ENCODE measurements at regions not wholly inside any gene's neighbourhood (a gene's known extent, or its start where the extent isn't known, plus 50 kb on each side); places are given as distances from the start of the nearest gene placed in this dataset.
"Not testable (repeated sequence)": the region's sequence is repeated elsewhere in the genome, so short reads cannot be mapped to it uniquely, and the experiment has no call there.

DNA sequence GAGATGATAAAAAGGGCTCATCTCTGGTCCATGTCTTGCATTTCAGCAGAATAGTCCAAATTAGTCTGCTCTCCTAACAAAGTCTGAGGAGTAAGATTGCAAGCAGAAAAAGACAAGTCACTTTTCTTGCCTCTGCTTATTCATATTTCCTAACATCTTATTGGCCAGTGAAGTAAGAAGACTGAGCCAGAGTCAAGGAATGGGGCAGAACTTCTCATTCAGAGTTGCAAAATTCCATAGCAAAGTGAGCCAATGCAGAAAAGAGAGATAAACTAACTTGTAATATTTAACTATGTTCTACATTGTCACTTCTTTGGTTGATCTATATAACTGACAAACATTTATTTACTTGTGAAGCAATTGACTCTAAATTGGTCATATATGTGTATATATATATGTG is 2304.0 kb downstream of the ARAP2 start:
- no peak for DNase-seq

GRCh38 chr4:33941854-33942253 is 2302.5 kb downstream of the ARAP2 start:
- DNase-seq = no peak

DNA sequence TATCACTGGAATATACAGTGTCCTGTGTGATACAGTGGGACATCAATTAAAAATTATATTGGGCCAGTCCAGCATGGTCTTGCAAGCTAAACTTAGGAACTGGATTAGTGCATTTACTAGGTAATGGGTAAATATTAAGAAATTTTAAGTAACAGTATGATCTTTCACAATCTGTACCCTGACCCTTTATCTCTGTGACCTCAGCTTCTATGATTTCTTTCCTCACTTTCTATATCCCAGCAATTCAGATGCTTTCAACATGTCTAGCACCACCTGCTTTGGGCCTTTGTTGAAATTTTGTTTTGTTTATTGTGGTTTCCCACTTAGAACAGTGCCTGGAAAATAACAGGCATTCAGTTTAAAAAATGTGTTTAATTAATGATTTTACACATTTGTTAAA is 2295.4 kb downstream of the ARAP2 start:
- DNase-seq = no peak

- not testable (repeated sequence) for DNase-seq
Observed at GRCh38 chr4:33953848-33954247, 2290.5 kb downstream of the ARAP2 start.

DNA sequence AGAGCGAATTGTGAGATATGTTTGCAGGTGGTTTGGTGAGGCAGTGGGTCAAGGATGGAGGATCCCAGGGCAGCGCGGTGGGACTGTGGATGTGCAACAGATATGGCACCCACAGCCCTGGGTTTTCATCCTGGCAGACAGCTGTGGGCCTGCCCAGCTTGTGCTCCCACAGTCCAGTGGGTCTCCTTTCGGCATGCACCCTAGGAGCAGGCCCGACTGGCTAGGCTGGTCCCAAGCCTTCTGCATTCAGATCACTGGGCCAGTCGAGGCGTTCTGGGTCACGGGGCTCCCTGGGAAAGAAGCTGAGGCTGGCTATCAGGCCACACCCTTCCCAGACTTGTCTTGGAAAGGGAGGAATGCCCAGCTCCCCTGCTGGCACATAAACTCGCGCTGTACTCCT is 2289.6 kb downstream of the ARAP2 start:
- DNase-seq = no peak

GRCh38 chr4:33959519-33959918 is 2284.8 kb downstream of the ARAP2 start:
- DNase-seq = no peak

- DNase-seq = no peak
Observed at GRCh38 chr4:33961761-33962160, 2282.6 kb downstream of the ARAP2 start.

DNA sequence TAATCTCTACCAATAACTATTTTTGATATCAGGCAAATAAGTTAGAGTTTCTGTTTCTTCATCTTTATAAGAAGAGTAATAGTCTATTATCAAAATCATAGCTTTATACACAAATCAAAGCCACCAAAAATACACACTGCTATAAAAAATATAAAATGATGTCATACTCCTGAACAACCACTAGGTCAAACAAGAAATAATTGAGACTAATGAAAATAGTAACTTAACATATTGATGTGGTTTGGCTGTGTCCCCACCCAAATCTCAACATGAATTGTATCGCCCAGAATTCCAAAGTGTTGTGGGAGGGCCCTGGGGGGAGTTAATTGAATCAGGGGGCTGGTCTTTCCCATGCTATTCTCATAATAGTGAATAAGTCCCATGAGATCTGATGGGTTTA is 2277.5 kb downstream of the ARAP2 start:
- no peak for DNase-seq

DNA sequence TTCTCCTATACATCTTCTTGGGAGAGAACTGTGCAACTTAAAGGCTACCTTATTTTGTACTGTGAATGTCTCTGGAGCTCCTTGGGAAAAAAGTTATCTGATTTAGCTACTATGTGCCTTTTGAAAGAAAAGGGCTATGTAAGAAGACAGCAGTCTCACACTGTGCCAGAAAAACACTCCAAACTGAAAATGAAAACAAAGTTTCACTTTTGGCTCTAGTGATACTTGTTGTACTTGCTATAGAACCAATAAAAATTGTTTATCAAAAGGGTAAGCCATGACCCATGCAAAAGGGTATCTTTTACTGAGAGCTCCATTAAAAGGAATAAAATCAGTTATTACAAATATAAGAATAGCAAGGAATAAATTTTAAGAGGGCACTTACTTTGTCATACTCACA is 2270.0 kb downstream of the ARAP2 start:
- no peak for DNase-seq

GRCh38 chr4:33975995-33976394 is 2268.3 kb downstream of the ARAP2 start:
- no peak for DNase-seq

DNA sequence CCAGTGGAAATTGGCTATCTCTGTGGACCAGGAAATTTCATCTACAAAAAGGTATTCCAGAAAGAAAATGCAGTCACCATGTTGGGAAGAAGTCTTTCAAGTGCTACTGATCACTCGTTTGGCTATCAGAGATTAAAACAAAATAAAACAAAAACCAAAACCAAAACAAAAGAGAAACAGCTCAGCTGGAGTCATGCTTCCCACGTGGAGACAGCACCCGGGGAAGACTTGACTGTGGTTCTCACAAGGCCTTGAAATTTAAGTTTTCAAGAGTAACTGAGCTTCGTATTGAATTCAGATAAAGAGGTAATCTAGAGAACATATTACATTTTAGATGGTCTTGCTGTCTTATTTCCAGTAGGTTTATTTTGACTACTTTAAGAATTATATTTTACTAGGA is 2264.5 kb downstream of the ARAP2 start:
- DNase-seq = not testable (repeated sequence)

DNA sequence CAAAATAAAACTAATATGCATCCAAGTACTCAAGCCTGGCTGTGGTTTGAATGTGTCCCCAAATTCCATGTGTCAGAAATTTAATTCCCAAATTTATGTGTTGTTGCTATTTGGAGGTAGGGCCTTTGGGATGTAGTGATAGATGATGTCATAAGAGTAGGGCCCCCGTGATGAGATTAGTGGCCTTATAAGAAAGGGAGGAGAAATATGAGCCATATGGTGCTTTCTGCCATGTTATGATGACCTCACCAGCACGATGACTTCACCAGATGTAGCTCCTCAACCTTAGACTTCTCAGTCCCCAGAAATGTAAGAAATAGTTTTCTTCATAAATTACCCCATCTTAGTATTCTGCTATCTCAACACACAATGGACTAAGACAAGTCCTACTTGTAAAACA is 2264.0 kb downstream of the ARAP2 start:
- no peak for DNase-seq

DNA sequence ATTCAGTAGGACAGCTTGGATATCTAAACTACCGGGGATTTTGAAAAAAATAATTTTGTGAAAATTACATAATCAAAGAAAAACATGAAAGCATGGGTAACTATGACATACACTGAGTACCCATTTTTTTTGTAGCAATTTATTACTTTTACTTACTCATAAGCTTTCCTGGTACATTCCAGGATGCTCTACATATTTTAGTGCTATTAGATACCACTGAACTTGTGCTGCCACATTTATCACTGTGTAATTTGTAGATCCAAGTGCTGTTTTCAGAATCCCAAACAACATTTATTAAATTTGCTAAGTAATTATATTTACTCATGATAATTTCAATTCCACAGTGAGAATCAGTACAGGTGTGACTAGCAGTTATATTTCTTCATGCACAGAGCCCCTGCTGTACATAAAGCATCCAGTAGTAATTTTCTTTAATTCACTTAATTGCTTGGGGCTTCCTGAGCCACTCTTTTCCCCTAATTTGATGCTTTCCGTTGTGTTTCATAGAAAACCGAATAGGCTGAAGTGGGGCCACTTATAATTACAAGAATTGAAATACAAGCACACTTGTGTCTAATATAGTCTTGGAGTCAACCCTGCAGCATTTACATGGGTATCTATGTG is 2254.4 kb downstream of the ARAP2 start:
- DNase-seq = no peak

DNA sequence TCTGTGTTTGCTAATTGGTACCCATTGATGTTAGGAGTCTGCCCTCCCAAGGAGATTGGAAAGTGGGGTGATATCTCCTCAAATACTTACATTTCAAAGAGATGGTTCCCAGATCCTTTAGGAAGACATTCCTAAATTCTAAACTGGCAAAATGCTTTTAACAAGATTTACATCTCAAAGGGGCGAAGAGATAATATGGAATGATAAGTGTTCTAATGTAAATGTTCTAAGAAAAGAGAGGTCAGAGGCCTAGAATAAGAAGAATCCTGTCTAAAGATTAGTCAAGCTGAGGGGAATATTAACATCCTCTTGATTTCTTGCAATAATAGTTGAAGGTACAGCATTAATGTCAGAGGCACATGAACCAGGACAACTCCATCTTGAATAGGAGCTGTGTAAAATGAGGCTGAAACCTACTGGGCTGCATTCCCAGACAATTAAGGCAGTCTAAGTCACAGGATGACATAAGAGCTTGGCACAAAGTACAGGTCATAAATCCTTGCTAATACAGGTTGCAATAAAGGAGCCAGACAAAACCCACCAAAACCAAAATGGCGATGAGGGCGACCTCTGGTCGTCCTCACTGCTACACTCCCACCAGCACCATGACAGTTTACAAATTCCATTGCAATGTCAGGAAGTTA is 2248.1 kb downstream of the ARAP2 start:
- no peak for DNase-seq

DNA sequence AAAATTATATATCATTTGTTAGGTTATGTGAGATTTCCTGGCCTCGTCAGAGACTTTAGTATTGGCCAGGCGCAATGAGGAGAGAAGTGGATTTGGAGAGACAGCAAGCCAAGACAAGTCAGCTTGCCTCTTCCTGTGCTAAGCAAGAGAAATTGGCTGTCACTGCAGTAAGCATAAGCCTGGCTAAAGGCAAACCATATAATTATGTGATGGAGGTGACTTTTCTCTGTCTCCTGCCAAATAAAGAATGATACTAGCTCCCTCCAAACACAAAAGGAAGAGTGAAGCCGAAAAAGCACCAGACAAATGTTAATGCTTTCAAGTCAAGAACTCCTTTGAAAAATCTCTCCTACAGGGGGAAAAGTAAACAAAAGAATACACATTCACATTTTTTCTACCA is 2246.0 kb downstream of the ARAP2 start:
- no peak for DNase-seq

- no peak for DNase-seq
Observed at GRCh38 chr4:34000356-34000755, 2244.0 kb downstream of the ARAP2 start.

DNA sequence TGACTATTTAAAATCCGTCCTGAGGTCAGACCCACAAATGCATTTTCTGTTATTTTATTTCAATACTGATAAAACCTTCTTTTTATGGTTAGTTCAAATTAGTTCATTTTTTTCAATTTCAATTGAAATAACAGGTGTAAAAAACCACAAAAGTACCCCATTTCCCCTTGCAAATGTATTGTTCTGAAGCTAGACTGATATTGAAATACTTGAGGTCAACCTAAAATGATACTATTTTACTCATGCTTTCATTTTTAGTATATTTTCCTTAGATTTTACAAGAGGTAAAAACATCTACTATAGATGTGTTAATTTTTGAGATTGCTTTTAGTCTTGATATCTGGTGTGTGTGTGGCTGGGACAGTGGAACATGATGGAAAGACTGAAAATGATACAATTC is 2237.8 kb downstream of the ARAP2 start:
- not testable (repeated sequence) for DNase-seq

DNA sequence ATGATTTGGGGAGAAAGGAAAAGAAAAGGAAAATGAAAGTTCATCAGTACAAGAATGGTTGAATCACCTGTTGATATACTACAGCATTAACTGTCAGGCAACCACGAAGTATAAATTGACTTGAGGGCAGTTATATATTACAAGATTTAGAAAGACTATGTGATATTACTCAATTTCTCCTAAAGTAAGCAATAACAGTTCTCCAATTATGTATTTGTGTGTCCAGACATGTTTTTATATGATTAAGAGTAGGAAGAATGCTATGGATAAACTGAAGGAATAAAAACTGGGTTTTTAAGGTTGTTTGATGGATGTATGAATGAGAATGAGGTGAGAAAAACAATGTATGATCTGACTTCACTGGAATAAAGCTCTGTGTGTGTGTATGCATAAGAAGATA is 2234.4 kb downstream of the ARAP2 start:
- DNase-seq = no peak

DNA sequence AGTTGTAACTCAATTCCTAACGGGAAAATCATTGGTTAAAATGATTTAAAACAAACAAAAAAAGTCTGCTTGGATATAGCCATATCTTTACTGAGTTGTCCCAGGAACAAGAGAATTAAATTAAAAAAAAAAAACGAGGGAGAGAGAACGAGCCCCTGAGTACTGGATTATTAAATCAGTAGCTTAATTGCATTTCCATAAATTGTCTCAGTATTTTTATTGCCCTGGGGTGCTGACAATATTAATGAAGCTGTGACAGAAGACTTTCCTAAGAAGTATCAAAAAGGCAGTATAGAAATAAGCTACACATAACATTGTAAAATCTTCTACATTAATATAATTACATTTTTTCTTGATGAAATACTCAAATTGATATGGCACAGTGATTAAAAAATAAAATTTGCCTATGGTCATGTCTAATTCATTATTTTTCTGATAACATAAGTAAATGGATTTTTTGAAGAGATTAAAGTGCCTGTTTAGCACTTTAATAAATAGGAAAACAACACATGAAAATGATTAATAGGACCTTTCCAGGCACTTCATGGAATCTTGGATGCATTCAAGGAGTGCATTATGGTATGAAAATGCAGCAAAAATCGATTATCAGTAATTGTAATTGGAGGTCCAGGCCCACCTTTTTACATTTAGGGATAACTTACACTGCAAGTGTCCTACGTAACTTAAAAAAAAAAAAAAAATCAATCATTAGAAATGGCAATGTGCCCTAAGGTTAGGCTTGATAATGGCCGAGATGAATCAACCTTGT is 2233.4 kb downstream of the ARAP2 start:
- no peak for DNase-seq

DNA sequence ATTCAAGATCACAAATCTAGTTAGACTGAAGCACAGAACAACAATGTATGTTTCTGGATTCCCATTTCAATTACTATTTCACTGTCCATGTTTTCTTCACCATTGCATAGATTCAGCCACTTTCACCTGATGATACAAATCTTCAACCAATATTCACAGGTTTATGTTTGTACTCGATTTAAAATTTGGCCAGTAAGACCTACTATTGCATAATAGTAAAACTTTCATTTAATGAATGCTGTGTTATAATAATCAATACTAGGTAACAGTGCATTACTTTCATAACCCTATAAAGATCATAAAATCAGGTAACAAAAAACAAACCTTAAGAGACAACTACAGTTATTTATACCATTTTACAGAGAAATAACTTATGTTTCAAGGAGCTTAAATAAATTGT is 2209.1 kb downstream of the ARAP2 start:
- DNase-seq = no peak

DNA sequence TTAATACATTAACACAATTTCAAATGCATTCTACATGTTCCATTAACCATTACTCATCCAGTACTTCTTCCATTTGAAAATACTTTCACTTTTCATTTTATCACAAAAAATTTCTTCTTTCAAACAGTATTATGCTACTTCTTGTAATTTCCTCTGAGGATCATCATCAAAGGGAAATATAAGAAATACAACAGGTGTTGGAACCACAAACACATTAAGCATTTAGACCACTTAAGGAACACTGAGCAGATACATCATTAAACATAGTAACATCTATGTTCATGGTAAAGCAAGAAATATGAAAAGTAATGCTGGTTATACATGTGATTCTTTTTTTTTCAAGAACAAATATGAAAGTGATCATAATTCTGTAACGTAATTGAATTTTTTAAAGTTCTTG is 2207.0 kb downstream of the ARAP2 start:
- DNase-seq = no peak

DNA sequence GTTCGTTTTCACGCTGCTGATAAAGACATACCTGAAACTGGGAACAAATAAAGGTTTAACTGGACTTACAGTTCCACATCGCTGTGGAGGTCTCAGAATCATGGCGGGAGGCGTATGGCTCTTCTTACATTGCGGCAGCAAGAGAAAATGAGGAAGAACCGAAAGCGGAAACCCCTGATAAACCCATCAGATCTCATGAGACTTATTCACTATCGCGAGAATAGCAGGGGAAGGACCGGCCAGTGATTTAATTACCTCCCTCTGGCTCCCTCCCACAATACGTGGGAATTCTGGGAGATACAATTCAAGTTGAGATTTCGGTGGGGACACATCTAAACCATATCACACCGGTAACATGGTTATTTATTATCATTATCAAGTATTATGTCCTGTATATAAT is 2204.5 kb downstream of the ARAP2 start:
- no peak for DNase-seq

GRCh38 chr4:34043131-34043530 is 2201.2 kb downstream of the ARAP2 start:
- DNase-seq = no peak

GRCh38 chr4:34046580-34046979 is 2197.7 kb downstream of the ARAP2 start:
- no peak for DNase-seq

Measured in CD4-positive, alpha-beta T cell treated with Interleukin-17A for 1 hour (primary cell).